ENCODE measurements at regions not wholly inside any gene's neighbourhood (a gene's known extent, or its start where the extent isn't known, plus 50 kb on each side); places are given as distances from the start of the nearest gene placed in this dataset.

DNA sequence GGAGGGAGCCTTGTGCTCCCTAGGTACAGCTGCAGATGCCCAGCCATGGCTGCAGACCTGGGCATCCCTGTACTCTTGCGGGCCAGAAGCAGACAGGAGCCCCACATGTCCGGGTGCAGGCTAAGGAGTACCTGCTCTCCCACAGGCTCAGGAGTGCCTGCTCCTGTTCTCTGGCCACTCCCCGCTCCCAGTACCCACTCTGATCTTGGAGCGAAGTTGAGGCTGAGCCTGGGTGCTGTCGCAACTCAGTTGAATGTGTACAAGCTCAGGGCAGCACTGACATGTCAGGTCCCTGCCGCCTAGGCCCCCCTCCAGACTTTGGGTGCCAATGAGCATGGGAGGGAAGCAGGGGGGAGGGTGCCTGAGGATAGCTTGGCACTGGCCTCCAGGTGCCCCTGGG is 666.9 kb downstream of the PLPP3 start:
- Histone ChIP-seq H3K4me1 (ENCODE audit: insufficient read depth, low read length, severe bottlenecking) (no peaks in the 10 kb centered on the region), H4K20me1 (ENCODE audit: insufficient read depth, low read length) (no peaks in the 10 kb centered on the region), H3K36me3 (ENCODE audit: insufficient read depth, low read length) (no peaks in the 10 kb centered on the region), H3F3A (ENCODE audit: insufficient read depth, low read length) (no peaks in the 10 kb centered on the region), H3K9ac (ENCODE audit: low read length) (no peak overlapping the region), H3K27ac (ENCODE audit: low read depth, low read length, poor library complexity, severe bottlenecking) (no peak overlapping the region), H2AFZ (ENCODE audit: low read length) (no peak overlapping the region), H3K27me3 (ENCODE audit: insufficient read depth, low read length) (no peaks in the 10 kb centered on the region), H3K9me3 (ENCODE audit: low read length) (no peaks in the 10 kb centered on the region), H3K4me2 (ENCODE audit: low read length) (no peak overlapping the region), H3K9me2 (ENCODE audit: low read depth, low read length) (no peaks in the 10 kb centered on the region), H3K79me2 (ENCODE audit: insufficient read depth, low read length) (no peaks in the 10 kb centered on the region), H3K4me3 (ENCODE audit: low read depth, low read length, poor library complexity, severe bottlenecking) (no peak overlapping the region)
- TF ChIP-seq EZH2 (IDR thresholded peaks at IDR 0.05; ENCODE audit: borderline replicate concordance, low read length), result no peak
- TF ChIP-seq, protein P1, sequence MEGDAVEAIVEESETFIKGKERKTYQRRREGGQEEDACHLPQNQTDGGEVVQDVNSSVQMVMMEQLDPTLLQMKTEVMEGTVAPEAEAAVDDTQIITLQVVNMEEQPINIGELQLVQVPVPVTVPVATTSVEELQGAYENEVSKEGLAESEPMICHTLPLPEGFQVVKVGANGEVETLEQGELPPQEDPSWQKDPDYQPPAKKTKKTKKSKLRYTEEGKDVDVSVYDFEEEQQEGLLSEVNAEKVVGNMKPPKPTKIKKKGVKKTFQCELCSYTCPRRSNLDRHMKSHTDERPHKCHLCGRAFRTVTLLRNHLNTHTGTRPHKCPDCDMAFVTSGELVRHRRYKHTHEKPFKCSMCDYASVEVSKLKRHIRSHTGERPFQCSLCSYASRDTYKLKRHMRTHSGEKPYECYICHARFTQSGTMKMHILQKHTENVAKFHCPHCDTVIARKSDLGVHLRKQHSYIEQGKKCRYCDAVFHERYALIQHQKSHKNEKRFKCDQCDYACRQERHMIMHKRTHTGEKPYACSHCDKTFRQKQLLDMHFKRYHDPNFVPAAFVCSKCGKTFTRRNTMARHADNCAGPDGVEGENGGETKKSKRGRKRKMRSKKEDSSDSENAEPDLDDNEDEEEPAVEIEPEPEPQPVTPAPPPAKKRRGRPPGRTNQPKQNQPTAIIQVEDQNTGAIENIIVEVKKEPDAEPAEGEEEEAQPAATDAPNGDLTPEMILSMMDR (IDR thresholded peaks at IDR 0.05; ENCODE audit: low read length), result no peak

DNA sequence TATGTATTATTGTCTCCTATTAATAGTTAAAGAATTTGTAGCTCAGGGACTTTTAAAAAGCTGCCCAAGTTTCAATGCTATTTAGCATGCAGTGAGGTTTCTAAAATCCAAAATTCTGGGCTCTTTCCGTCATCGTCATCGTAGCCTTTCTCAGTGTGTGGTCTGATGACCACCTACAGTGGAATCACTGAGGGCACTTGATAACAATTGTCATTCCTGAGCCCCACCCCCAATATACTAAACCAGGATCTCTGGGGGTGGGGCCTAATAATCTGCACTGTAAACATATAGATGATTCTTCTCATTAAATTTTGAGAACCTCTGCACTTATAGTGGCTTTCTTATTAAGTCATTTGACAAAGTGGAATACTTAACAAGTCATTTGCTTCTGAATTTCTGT is 674.8 kb downstream of the PLPP3 start:
- no peak overlapping the region for H3K4me3 ChIP-seq (ENCODE audit: low read depth, low read length, poor library complexity, severe bottlenecking)
- no peak for TF ChIP-seq EZH2 (IDR thresholded peaks at IDR 0.05; ENCODE audit: borderline replicate concordance, low read length)
- TF ChIP-seq, protein P1 (IDR thresholded peaks at IDR 0.05; ENCODE audit: low read length), result no peak
- no peaks in the 10 kb centered on the region for H3K79me2 ChIP-seq (ENCODE audit: insufficient read depth, low read length)
- no peaks in the 10 kb centered on the region for H3K9me3 ChIP-seq (ENCODE audit: low read length)
- H3K4me1 ChIP-seq (ENCODE audit: insufficient read depth, low read length, severe bottlenecking), result no peaks in the 10 kb centered on the region
- H3K9ac ChIP-seq (ENCODE audit: low read length), result no peak overlapping the region
- H3K27me3 ChIP-seq (ENCODE audit: insufficient read depth, low read length), result no peaks in the 10 kb centered on the region
- no peak overlapping the region for H3K4me2 ChIP-seq (ENCODE audit: low read length)
- H2AFZ ChIP-seq (ENCODE audit: low read length), result no peak overlapping the region
- H3K36me3 ChIP-seq (ENCODE audit: insufficient read depth, low read length), result no peaks in the 10 kb centered on the region
- no peak overlapping the region for H3K27ac ChIP-seq (ENCODE audit: low read depth, low read length, poor library complexity, severe bottlenecking)
- no peaks in the 10 kb centered on the region for H4K20me1 ChIP-seq (ENCODE audit: insufficient read depth, low read length)
- H3F3A ChIP-seq (ENCODE audit: insufficient read depth, low read length), result no peaks in the 10 kb centered on the region
- no peaks in the 10 kb centered on the region for H3K9me2 ChIP-seq (ENCODE audit: low read depth, low read length)

DNA sequence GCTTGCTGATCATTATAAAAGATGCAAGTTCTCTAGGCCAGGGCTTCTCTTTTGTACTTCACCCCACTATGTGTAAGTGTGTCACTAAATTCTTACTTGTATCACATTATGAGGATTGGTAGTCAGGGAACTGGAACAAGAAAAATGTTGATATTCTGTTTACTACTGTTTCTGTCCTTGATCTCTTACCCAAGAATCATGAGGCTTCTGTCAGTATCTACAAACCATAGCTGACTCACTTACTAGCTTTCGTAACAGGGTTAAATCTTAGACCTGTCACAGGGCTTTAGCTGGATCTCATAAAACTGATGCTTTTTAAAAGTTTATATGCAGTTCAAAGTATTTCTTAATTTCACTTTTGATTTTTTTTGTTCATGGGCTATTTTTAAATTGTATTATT is 681.2 kb downstream of the PLPP3 start:
- Histone ChIP-seq H3K9me3 (ENCODE audit: low read length) (no peaks in the 10 kb centered on the region), H3K9me2 (ENCODE audit: low read depth, low read length) (no peaks in the 10 kb centered on the region), H3F3A (ENCODE audit: insufficient read depth, low read length) (no peaks in the 10 kb centered on the region), H3K4me2 (ENCODE audit: low read length) (no peak overlapping the region), H3K9ac (ENCODE audit: low read length) (no peak overlapping the region), H3K4me3 (ENCODE audit: low read depth, low read length, poor library complexity, severe bottlenecking) (no peak overlapping the region), H4K20me1 (ENCODE audit: insufficient read depth, low read length) (no peaks in the 10 kb centered on the region), H3K79me2 (ENCODE audit: insufficient read depth, low read length) (no peaks in the 10 kb centered on the region), H2AFZ (ENCODE audit: low read length) (no peak overlapping the region), H3K4me1 (ENCODE audit: insufficient read depth, low read length, severe bottlenecking) (no peaks in the 10 kb centered on the region), H3K36me3 (ENCODE audit: insufficient read depth, low read length) (no peaks in the 10 kb centered on the region), H3K27ac (ENCODE audit: low read depth, low read length, poor library complexity, severe bottlenecking) (no peak overlapping the region), H3K27me3 (ENCODE audit: insufficient read depth, low read length) (no peaks in the 10 kb centered on the region)
- TF ChIP-seq EZH2 (IDR thresholded peaks at IDR 0.05; ENCODE audit: borderline replicate concordance, low read length), result no peak
- TF ChIP-seq, protein P1 (IDR thresholded peaks at IDR 0.05; ENCODE audit: low read length), result no peak
